ENCODE measurements at regions not wholly inside any gene's neighbourhood (a gene's known extent, or its start where the extent isn't known, plus 50 kb on each side); places are given as distances from the start of the nearest gene placed in this dataset.

DNA sequence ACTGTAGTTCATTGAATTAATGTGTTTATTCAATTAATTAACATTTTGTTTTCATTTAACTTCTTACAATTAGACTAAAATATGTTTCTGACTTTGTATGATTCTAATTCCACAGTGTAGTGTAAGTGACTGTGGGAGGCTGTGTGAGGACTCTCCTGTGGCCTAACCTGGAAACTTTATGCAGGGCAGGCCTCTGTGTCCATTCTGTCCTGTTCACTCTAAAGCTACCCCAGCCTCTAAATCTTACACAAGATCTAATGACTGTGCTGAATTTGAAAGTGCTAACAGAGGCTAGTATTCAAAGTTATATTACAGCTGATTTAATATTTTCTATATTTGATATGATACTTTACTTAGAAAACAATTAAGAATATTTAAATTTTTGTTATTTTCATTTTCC, 270.5 kb upstream of the CDH19 start:
- no peak for TF ChIP-seq REST (IDR thresholded peaks at IDR 0.05)
- TF ChIP-seq HNF4G (IDR thresholded peaks at IDR 0.05), result no peak
- TF ChIP-seq SP1 (IDR thresholded peaks at IDR 0.05), result no peak
- TF ChIP-seq, protein P1, sequence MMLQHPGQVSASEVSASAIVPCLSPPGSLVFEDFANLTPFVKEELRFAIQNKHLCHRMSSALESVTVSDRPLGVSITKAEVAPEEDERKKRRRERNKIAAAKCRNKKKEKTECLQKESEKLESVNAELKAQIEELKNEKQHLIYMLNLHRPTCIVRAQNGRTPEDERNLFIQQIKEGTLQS (IDR thresholded peaks at IDR 0.05), result no peak
- TF ChIP-seq FOXA2 (IDR thresholded peaks at IDR 0.05), result no peak
- no peak for TF ChIP-seq YY1 (IDR thresholded peaks at IDR 0.05)
- no peak for TF ChIP-seq HNF4A (conservative IDR thresholded peaks at IDR 0.05)
- no peak for TF ChIP-seq RAD21 (IDR thresholded peaks at IDR 0.05)
- TF ChIP-seq FOXA1 (IDR thresholded peaks at IDR 0.05), result no peak
- TF ChIP-seq EGR1 (IDR thresholded peaks at IDR 0.05; ENCODE audit: low read depth in 2 of 2), result no peak
- TF ChIP-seq JUND (IDR thresholded peaks at IDR 0.05), result no peak

DNA sequence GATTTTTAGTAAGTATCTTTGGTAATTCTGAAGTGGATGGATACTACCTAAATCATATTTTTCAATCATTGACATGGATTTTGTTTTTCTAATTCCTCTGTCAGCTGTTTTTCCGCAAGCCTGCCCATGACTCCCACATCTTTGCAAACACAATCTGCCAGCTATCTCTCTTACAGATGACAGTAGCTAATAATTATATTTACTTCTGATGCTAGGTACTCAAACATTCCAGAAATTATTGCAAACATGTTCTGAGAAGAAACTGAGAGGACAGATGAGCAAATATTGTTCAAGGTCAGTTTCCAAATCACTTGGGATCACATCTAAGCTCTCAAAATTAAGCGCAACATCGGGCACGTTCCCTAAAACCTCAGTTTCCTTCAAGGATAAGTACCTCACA, 270.0 kb upstream of the CDH19 start:
- Histone ChIP-seq H3K4me3 (ENCODE audit: low read depth in 1 of 3, low read length in 3 of 3) (no peak overlapping the region), H3K27me3 (ENCODE audit: control insufficient read depth in 4 of 4, insufficient read depth in 4 of 4, low read length in 3 of 4) (no peaks in the 10 kb centered on the region), H3K27ac (ENCODE audit: low read depth in 1 of 2, low read length in 2 of 2) (no peak overlapping the region), H3K36me3 (ENCODE audit: control insufficient read depth in 4 of 4, insufficient read depth in 3 of 4, low read depth in 1 of 4, low read length in 3 of 4) (no peaks in the 10 kb centered on the region), H3K4me1 (ENCODE audit: control insufficient read depth in 4 of 4, insufficient read depth in 4 of 4, low read length in 3 of 4) (peaks cover 5 to 17% (median 7%) of the 10 kb centered on the region in 4 donors), H3K9ac (ENCODE audit: low read depth in 1 of 2, low read length in 2 of 2) (no peak overlapping the region), H3K9me3 (ENCODE audit: control insufficient read depth in 4 of 4, low read length in 3 of 4) (no peaks in the 10 kb centered on the region)
- no peak for DNase-seq (ENCODE audit: low spot score)
- WGBS, result 41% methylated on average over 4 of the region's 4 CpGs
- TF ChIP-seq, protein P1 (IDR thresholded peaks at IDR 0.05), result no peak
- TF ChIP-seq ZBTB33 (IDR thresholded peaks at IDR 0.05) (no peak), JUND (IDR thresholded peaks at IDR 0.05) (no peak), RXRA (IDR thresholded peaks at IDR 0.05) (no peak), REST (IDR thresholded peaks at IDR 0.05) (no peak), HNF4G (IDR thresholded peaks at IDR 0.05) (no peak)

More for the DNA sequence above, 270.5 kb upstream of the CDH19 start:
- H3K9me3 ChIP-seq (ENCODE audit: control insufficient read depth in 4 of 4, low read length in 3 of 4), result no peaks in the 10 kb centered on the region
- peaks cover 5 to 17% (median 7%) of the 10 kb centered on the region in 4 donors for H3K4me1 ChIP-seq (ENCODE audit: control insufficient read depth in 4 of 4, insufficient read depth in 4 of 4, low read length in 3 of 4)
- H3K4me3 ChIP-seq (ENCODE audit: low read depth in 1 of 3, low read length in 3 of 3), result no peak overlapping the region
- no peak for DNase-seq (ENCODE audit: low spot score)
- H3K36me3 ChIP-seq (ENCODE audit: control insufficient read depth in 4 of 4, insufficient read depth in 3 of 4, low read depth in 1 of 4, low read length in 3 of 4), result no peaks in the 10 kb centered on the region
- H3K27me3 ChIP-seq (ENCODE audit: control insufficient read depth in 4 of 4, insufficient read depth in 4 of 4, low read length in 3 of 4), result no peaks in the 10 kb centered on the region
- no peak overlapping the region for H3K27ac ChIP-seq (ENCODE audit: low read depth in 1 of 2, low read length in 2 of 2)
- no peak overlapping the region for H3K9ac ChIP-seq (ENCODE audit: low read depth in 1 of 2, low read length in 2 of 2)

Measured in liver (tissue), 7 donors.